Right renal pelvis (tissue), 4 donors: ENCODE measurements at regions not wholly inside any gene's neighbourhood (a gene's known extent, or its start where the extent isn't known, plus 50 kb on each side); places are given as distances from the start of the nearest gene placed in this dataset.

Experiments used
- DNase-seq, 4 donors: peaks; one replicate each; pipeline ENCODE4 v3.0.0-alpha.2; 2013; ENCODE audit warnings: low read depth in 4 of 4, low spot score in 3 of 4, missing footprints in 1 of 4

DNA sequence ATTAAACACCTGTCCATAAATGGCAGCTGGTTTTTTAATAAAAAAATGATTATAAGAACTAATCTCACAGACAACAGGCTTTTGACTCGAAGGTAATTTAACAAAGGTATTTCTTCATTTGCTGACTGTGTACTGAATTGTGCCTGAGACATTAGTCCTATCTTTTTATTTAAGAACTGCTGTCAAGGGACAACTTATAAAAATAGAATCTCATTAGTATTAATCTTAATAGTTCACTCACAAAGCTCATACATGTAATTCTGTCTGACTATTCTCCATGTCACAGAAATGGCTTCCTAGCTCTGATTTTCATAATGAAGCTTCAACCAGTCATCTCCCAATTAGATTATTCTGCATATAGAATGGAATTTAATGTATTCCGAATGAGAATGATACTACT, 276.9 kb upstream of the PDZRN3 start:
- no peak for DNase-seq

DNA sequence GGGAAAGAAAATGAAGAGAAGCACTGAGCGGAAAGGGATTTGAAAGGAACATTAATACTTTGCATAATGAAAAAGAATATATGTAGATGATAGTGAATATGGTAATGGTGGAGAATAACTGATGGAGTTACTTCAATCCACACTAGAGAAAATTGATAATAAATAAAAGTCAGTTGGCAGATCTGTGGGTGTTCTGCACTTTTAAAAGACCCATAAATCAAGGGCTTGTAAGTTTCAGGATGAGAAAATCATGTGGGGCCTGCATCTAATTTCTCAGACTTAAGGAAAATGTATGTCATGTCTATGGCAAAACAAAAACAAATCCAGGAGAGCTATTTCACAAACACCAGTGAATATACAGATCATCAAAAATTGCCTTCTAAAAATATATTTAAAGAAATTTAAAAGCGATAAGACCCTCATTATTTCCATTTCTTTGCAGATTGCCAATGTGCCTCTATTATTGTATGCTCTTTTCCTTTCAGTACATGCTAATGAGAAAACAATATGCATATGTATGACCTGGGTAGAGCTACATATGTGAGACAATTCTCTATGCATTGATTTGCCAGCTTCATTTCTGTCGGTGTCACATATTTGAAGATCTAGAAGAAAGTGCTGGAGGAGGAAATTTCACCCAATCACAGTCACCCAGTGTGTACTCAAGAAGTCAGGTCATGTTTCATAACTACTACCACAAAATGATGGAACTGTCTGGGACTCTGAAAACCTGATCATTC, 269.9 kb upstream of the PDZRN3 start:
- DNase-seq = no peak

DNA sequence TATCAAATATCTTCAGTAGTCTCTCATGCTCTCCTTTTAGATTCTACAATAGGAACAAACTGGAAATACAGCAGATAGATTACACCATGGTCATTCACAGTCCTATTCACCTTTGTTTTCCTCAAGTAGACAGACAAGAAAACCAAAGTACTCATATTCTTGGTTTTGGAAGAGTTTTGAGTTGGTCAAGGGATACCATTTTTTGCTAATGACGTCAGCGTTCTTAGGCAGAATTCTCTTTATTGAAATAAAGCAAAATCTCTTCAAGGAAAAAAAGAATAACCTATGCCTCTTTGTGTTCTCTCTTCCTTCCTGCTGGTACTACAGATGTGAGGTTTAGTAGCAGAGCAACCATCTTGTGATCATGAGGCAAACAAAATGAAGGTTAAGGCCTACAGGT, 268.3 kb upstream of the PDZRN3 start:
- DNase-seq = no peak

DNA sequence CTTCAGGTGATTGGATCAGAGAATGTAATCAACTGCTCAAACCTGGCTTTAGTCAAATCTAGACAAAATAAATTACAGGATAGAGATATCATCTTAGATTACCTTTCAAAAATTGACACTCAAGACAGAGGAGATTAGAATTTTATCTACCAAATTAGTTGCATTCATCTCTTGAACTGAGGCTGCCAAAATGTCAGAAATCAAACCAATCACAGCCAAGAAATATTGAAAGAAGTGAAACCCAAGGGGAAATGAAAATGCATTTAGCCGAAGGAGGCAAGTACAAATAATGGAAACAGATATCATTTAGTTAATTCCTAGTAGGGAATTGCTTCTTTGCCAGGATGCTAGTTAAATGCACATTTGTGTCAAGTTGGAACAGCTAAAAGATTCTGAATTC, 261.1 kb upstream of the PDZRN3 start:
- DNase-seq = no peak

DNA sequence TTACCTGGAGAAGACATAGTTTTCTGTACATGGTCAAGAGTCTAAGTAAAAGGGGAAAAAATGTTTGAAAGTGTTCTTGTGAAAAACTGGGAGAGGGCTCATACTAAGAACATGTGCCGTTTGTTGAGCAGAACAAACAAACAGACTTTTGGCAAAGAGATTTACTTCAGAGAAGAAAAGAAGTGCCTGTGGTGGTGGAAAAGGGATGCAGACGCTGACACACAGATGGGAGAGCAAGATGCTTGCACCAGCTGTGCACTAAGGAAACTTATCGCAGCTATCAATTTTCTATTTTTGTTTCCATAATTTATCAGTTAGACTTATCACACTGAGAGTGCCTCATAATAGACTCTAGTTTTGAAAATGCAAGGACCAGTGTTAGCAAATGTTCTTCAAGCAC, 259.6 kb upstream of the PDZRN3 start:
- no peak for DNase-seq

DNA sequence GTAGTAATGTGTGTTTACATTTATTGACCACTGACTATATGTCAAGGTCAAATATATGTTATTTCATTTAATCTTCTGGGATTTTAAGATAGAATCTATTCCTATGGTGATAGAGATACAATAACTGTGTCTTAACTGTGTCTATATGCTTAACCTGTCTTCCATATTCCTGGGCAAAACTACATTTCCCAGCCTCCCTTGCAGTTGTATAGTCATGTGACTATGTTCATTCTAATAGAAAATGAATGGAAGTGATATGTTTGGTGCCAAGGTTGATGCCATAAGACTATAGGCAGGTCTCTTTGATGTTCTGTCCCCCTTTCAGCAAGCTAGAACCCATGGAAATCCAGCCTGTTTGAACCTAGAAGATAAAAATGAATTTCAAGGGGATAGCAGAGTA, 258.8 kb upstream of the PDZRN3 start:
- DNase-seq = no peak

DNA sequence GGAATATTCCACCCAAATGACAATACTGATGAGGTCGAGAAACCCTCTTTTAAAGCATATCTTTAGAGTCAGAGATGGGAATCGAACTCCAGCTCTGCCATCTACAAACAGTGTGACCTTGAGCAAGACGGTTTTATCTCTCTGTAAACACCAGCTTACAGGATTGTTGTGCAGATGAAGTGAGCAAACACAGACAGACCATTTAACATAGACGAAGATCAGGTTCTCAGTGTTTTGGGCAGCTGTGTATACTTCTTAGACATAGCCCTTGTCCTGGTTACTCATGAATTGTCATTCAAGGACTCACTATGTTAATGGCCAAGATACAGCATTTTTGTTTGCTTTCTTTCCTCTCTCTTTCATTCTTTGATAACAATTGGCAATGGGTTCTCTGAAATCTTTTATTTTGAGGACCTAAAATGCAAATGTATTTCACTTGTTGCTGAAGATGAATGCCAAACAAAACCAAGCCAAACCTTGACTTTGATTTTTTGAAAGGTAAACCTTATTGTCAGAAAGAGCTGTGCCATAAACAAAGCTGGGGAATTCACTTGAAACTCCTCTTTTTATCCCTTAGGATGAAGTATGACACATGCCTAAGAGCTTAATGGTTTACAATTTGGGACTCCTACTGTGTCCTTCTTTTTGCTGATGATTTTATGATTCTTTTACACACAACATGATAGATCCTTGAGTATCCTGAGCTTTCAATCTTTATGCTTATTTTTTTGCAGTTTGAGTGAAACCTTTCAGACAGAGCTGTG, 250.0 kb upstream of the PDZRN3 start:
- no peak for DNase-seq

DNA sequence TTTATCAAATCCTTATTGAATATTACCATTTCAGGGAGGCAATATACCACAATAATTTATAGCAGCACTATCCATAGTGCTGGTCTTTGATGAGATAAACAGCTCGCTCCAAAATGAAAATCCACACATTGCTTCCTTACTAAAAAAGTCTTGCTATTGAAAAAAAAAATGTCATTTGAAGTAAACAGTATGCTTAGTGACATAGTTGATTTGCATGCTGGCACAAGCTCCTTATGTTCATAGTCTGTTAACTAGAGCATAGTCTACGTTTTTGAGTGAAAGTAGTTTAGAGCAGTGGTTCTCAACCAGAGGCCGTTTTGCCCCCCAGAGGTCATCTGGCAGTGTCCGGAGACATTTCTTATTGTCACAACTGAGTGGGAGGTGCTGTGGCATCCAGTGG, 249.4 kb upstream of the PDZRN3 start:
- no peak for DNase-seq

DNA sequence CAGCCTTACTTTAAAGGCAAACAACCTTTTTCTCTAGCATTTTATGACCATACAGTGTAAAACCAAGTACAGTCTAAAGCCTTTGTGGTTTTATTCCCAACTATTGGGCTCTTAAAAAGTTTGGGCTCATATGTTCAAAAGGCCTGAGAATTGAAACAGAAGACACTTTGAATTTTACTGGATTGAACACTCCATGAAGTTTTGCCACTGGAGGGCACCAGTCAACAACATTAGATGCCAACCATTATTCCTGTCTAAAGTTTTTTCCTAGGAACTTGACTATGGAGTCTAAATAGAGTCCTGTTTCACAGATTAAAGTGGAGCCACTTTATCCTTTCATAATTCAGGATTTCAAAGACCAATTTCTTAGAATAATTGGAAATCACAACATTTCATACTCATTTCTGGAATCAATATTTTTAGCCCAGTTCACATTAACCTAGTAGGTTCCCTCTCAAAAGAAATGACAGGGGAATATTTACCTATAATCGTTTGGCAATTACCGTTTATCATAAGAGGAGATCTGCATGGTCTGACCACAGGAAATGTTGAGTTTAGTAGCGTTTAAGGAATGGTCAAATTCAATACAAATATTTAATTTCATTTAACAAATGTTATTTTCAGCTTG, 244.1 kb upstream of the PDZRN3 start:
- peak; percentile 22 to 45 (median 32) for DNase-seq

DNA sequence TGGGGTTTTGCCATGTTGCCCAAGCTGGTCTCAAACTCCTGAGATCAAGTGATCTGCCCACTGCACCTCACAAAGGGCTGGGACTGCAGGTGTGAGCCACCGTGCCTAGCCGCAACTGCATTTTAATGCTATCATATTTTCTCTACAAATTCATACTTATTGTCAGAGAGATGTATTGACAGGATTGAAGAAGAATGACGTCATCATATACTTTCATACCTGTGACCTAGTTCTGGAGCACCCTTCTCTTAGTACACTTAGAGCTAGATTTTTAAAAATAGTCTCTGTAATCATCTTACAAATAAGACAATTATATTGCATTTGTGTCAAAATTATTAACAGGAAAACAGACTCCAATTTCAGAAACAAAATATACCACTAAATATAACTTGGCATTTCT, 242.8 kb upstream of the PDZRN3 start:
- no peak for DNase-seq

DNA sequence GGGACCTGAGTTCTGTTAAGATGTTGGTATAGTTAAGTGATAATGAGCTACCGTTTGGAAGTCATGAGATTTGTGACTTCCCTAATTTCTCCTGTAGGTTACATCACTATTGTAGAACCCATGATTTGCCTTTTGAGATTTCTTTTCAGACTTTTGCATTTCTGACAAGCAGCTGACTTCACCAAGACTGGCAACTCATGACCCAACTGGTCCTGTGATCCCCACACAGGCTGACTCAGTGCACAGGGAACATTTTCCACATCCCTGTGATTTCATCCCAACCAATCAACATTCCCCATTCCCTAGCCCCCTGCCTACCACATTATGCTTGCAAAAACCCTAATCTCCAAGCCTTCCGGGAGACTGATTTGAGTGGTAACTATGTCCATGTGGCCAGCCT, 242.1 kb upstream of the PDZRN3 start:
- no peak for DNase-seq

DNA sequence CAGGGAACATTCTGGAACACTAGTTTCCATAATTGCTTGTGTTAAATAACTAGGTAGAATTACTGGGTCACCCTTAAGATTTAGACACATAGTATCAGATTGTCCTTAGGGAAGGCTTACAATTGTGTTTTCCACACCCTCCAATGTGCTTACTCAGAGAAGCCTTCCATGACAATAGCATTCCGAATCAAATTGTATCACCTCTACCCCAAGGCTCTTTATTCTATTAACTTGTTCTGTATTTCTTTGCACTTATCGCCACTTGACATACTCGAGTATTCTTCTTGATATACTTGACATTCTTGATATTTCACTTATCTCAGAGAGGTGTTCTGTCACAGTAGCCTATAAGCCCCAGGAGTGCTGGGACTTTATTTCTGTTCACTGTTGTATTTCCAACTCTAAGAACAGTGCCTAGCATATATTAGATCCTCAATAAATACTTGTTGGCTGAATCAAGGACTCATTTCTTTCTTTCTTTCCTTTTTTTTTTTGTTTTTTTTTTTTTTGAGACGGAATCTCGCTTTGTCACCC, 238.9 kb upstream of the PDZRN3 start:
- DNase-seq = no peak

DNA sequence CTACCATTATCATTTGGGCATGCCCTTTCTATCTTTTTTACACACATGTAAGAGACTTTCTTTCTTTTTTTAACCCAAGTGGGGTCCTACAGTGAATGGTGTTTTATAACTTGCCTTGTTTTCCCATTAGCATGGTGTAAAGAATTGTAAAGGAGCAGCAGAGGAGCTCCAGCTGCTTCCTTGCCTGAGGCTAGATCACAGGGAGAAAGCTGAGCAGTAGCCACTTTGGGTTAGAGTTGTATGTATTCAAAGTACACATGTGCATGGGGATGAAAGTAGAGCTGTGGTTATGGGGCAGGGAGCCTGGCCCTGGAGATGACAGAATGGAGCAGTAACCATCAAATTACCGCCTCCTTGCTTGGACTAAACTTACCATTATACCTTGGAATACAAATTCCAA, 231.1 kb upstream of the PDZRN3 start:
- DNase-seq = no peak

DNA sequence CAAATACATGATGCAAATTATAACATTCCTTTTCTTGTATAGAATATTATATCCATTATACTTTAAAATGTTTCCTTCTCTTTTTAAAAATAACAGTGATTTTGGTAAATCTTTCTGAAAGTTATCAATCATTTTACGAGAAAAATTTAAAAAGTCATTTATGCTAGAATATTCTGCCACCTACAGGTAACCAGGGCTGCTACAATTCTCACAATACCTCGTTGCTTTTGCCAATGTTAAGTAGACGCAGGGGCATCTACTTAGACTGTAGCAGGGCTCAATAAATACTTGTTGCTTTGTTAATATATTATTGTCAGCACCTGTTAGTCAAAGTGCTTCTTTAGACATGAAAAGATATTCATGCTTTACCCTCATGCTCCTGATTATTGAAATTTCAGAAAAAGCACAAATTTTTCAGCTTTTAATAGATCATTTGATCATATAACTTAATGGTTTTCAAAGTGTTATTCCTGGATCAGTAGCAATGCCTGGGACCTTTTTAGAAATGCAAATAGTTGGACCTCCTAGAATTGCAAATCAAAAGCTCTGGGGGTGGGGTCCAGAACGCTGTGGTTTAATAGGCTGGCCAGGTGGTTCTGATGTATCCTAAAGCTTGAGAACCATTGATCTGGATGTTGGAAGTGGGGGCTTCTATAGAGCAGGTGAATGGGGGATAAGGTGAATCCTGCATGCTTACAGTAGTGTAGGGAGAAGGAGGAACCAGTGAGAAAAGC, 223.6 kb upstream of the PDZRN3 start:
- DNase-seq = no peak

DNA sequence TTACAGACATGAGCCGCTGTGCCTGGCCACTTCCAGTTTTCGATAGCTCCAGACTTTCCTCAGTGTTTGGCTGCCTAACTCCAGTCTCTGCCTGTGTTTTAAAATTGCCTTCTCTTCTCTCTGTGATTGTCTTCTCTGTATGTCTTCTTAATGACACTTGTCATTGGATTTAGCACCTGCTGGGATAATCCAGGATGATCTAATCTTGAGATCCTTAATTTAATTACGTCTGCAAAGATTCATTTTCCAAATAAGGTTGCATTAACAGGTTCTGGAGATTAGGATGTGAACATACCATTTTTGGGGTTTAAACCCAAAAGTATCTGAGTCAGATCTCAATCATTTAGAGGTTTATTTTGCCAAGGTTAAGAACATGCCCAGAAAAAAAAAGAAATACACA, 222.2 kb upstream of the PDZRN3 start:
- no peak for DNase-seq

DNA sequence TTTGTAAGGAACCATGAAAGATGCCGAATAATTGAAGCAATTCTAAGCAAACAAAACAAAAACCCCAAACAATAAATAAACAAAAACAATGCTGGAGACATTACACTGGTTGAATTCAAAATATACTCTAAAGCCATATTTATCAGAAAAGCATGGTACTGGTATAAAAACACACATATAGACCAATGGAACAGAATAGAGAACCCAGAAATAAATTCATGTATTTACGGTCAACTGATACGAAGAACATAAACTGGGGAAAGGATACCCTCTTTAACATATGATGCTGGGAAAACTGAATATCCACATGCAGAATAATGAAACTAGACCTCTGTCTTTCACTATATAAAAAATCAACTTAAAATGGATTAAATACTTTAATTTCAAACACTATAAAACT, 214.3 kb upstream of the PDZRN3 start:
- DNase-seq = no peak

DNA sequence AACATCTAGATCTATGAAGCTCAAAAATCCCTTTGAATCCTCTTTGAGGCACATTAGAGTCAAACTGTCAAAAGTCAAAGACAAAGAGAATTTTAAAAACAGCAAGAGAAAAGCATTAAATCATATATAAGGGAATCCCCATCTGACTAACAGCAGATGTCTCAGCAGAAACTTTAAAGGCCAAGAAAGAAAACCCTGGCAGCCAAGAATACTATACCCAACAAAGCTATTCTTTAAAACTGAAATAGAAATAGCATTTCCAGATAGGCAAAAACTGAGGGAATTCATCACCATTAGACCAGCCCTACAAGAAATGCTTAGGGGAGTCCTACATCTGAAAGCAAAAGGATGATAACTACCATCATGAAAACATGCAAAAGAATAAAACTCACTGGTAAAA, 211.2 kb upstream of the PDZRN3 start:
- DNase-seq = no peak

DNA sequence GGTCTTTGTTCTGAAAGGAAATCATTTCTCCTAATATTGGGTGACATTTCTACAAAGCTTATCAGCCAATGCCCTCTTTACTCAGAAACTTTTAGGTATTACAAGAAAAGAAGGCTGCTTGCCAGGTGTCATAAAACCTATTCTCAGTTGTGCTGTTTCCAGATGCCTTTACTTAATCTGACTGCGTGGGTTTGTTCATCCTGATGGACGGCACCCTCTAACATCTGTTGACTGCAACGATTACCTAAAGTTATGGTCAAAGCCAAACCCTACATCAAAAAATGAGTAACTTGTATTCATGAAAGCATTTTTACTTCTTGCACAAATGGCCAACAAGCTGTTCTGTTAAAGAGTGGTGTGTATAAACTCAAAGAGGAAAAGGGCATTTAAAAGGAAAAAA, 207.7 kb upstream of the PDZRN3 start:
- no peak for DNase-seq

DNA sequence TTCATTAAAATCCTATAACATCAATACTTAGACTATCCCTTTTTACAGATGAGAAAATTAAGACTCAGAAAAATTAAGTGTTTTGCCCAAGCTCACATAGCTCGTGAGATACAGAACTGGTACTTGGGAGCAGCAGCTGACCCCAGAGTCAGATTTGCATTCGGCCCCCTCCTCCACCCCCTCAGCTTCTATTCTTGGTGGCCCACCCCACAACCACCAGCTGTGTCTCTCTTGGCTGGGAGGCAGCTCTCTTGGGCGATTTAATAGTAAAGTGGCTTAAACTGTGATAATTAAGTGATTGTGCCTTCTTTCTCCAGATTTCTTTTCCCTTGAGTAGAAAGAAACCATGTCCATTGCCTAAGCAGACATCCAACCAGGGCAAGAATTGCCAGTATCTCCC, 203.6 kb upstream of the PDZRN3 start:
- no peak for DNase-seq

DNA sequence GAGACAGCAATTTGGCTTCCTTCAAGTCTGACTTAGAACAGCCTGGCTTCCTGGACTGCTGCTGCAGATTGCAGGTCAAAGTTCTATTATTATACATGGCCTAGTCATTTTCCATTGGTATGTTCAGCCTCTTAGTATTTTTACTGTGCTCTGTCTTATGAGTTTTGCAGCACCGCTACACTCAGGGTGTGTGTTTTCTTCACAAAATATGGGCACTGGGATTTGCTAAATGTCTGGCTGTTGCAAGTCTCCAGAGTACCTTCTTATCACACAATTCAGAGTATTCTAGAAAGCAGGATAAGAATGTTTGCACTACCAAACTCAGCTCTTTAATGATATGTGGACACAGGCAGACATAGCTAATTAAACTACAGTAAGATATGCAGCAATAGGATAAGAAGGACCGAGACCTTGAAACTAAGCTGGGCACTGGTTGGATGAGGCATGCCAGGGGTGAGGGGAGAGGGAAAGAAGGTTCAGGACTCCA, 203.0 kb upstream of the PDZRN3 start:
- no peak for DNase-seq

DNA sequence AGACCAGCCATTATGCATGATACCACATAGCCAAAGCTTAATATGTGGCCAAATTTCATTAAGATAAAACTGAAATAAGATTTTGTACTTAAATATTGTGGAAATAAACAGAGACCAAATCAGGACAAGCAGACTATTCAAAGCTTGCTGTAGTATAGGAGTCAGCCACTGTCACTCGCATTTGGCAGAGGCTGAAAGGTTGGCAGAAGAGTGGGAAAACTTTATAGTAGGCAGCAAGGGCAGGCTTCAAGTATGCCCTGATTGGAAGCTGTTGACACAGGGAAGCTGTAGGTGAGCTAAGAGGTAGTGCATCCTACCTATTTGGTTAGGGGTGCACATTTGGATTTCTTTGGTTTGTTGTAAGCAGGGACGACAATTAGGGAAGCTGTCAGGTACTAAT, 202.5 kb upstream of the PDZRN3 start:
- no peak for DNase-seq
